Panc1 (cell line): ENCODE measurements at regions not wholly inside any gene's neighbourhood (a gene's known extent, or its start where the extent isn't known, plus 50 kb on each side); places are given as distances from the start of the nearest gene placed in this dataset.
A peak's percentile ranks its signal among the peaks of the same experiment; 100 is the strongest.

ENCODE experiments used
- ATAC-seq: fragments of 200-7000 bp; cut with Tn5 transposase; 2 replicates; pipeline ENCODE4 v1.9.1; 2020; ENCODE audit warnings: mild to moderate bottlenecking, moderate library complexity
- BruUV-seq: library from RNA; stranded (reverse); fragments of 400-500 nt; replicated peaks from 2 replicates; lab custom pipeline; 2021; lab: Mats Ljungman, UMichigan
- CTCF ChIA-PET: fragments of 300-600 bp; sonication (Branson Sonifier 250); formaldehyde crosslinking; loops from one replicate; lab custom pipeline; 2022; ENCODE audit warnings: antibody characterized with exemption; lab: Charles Lee
- POLR2A ChIA-PET: fragments of 300-600 bp; sonication (Branson Sonifier 250); formaldehyde crosslinking; loops from one replicate; lab custom pipeline; 2022; ENCODE audit warnings: antibody characterized with exemption; lab: Charles Lee
- DNase-seq: peaks from one replicate; pipeline ENCODE4 v3.0.0-alpha.2; 2010; ENCODE audit warnings: low read depth, low spot score
- H3K27ac ChIP-seq: 2 replicates; pipeline ENCODE4 v1.5.1; 2011; ENCODE audit warnings: mild to moderate bottlenecking, low read length, inconsistent platforms
- H3K27me3 ChIP-seq: fragments of 200-500 bp; sonication (Bioruptor generic); 2 replicates; pipeline ENCODE4 v1.6.0; 2014; ENCODE audit warnings: low read length, inconsistent platforms; ENCODE audit not compliant: control insufficient read depth, insufficient read depth
- H3K36me3 ChIP-seq: fragments of 200-500 bp; sonication (Bioruptor generic); 2 replicates; pipeline ENCODE4 v1.5.1; 2014; ENCODE audit warnings: inconsistent platforms, mild to moderate bottlenecking, low read length, moderate library complexity; ENCODE audit not compliant: control insufficient read depth, insufficient read depth
- H3K4me1 ChIP-seq: 2 replicates; pipeline ENCODE4 v1.5.1; 2011; ENCODE audit warnings: inconsistent platforms, mild to moderate bottlenecking, low read length, moderate library complexity; ENCODE audit not compliant: control insufficient read depth, insufficient read depth
- H3K4me3 ChIP-seq, 2 experiments: 2 replicates each; pipeline ENCODE4 v1.5.1; 2011 to 2012; ENCODE audit warnings: low read depth in 2 of 2, low read length in 2 of 2, mild to moderate bottlenecking in 2 of 2, inconsistent platforms in 1 of 2, moderate library complexity in 1 of 2
- H3K9me3 ChIP-seq: fragments of 200-500 bp; sonication (Bioruptor generic); 2 replicates; pipeline ENCODE4 v1.5.1; 2014; ENCODE audit warnings: low read depth, mild to moderate bottlenecking, inconsistent platforms, low read length, moderate library complexity; ENCODE audit not compliant: control insufficient read depth, insufficient read depth
- CTCF ChIP-seq: fragments of 450-650 bp; IDR thresholded peaks from 2 replicates; pipeline ENCODE4 v1.5.1; 2017; ENCODE audit warnings: mild to moderate bottlenecking
- POLR2AphosphoS5 ChIP-seq: IDR thresholded peaks from 2 replicates; pipeline ENCODE4 v1.6.1; 2012; ENCODE audit warnings: mild to moderate bottlenecking, low read depth, low read length, moderate library complexity
- REST ChIP-seq, 2 experiments: IDR thresholded peaks; 2 replicates each; pipeline ENCODE4 v1.6.1; 2011 to 2012; ENCODE audit warnings: low read depth in 2 of 2, control low read depth in 1 of 2, low read length in 1 of 2, mild to moderate bottlenecking in 1 of 2, moderate library complexity in 1 of 2; ENCODE audit not compliant: insufficient read depth in 1 of 2
- SIN3A ChIP-seq: IDR thresholded peaks from 2 replicates; pipeline ENCODE4 v1.6.1; 2012; ENCODE audit warnings: low read depth, mild to moderate bottlenecking, low read length, moderate library complexity, borderline replicate concordance; ENCODE audit not compliant: insufficient read depth
- TCF7L2 ChIP-seq: IDR thresholded peaks from 2 replicates; pipeline ENCODE4 v1.6.1; 2011; ENCODE audit warnings: mild to moderate bottlenecking, low read depth, low read length, inconsistent platforms
- in situ Hi-C: cut with HindIII; loops from 2 replicates; pipeline ENCODE4 v1.10.0; 2016; ENCODE audit warnings: low sequenced_read_pairs, low pct_unique_long_range_greater_than_20kb
- intact Hi-C: fragments of 100-400 bp; cut with micrococcal nuclease; formaldehyde crosslinking; loops from one replicate; pipeline ENCODE4 v1.10.0; 2022; ENCODE audit not compliant: unreplicated experiment

GRCh38 chr7:12119620-12120303, 91.3 kb upstream of the TMEM106B start:
- no peak for ATAC-seq
- in situ Hi-C loops (no loop called here), intact Hi-C loops (no loop called here)
- H3K4me3 ChIP-seq = no peak overlapping the region
- POLR2A ChIA-PET = no interaction called here
- TF ChIP-seq SIN3A = no peak
- no peak for TF ChIP-seq REST (IDR thresholded peaks at IDR 0.05; ENCODE audit: insufficient read depth in 1 of 2, low read depth in 2 of 2, low read length in 1 of 2)
- no peak for TF ChIP-seq CTCF
- TF ChIP-seq POLR2AphosphoS5 = no peak
- TF ChIP-seq TCF7L2 = no peak
- CTCF ChIA-PET = no interaction called here
- no peaks in the 10 kb centered on the region for H3K36me3 ChIP-seq
- H3K27ac ChIP-seq = peak overlapping the region; percentile 12; the same call in 1 of the 2 replicates
- no peaks in the 10 kb centered on the region for H3K9me3 ChIP-seq
- no peak for DNase-seq
- H3K4me1 ChIP-seq = no peaks in the 10 kb centered on the region
- no peaks in the 10 kb centered on the region for H3K27me3 ChIP-seq
- no TSS peak for BruUV-seq

DNA sequence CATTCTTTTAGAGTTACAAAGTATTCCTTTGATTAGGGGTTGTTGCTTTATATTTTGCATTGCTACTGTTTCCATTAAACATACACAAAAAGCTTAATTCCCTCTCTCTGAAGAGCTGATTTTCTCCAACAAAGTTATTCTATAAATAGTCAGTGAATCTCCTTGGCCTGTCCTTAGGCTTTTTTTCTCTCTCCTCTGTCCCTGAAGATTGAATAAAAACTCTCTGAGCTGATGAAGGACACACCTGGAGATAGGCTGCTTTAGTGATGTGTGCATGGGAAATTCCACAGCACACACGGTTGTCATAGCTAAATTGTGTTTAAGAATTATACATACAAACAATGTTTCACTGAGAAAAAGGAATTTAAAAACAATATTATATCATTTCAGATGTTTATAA, 90.5 kb upstream of the TMEM106B start:
- intact Hi-C loops = no loop called here
- in situ Hi-C loops = no loop called here
- no TSS peak for BruUV-seq

More for the DNA sequence above, 90.5 kb upstream of the TMEM106B start:
- Histone ChIP-seq H3K4me1 (no peaks in the 10 kb centered on the region), H3K27ac (peak overlapping the region; percentile 57; the same call in 1 of the 2 replicates), H3K4me3 (no peak overlapping the region), H3K36me3 (no peaks in the 10 kb centered on the region), H3K27me3 (no peaks in the 10 kb centered on the region), H3K9me3 (no peaks in the 10 kb centered on the region)
- ChIA-PET CTCF (no interaction called here), POLR2A (no interaction called here)
- TF ChIP-seq CTCF (no peak), SIN3A (no peak), POLR2AphosphoS5 (no peak), TCF7L2 (no peak), REST (IDR thresholded peaks at IDR 0.05; ENCODE audit: insufficient read depth in 1 of 2, low read depth in 2 of 2, low read length in 1 of 2) (no peak)
- no peak for ATAC-seq
- DNase-seq = no peak
